H1 (cell line): ENCODE measurements at regions not wholly inside any gene's neighbourhood (a gene's known extent, or its start where the extent isn't known, plus 50 kb on each side); places are given as distances from the start of the nearest gene placed in this dataset.

Experiments used
- CHD2 ChIP-seq: IDR thresholded peaks from 2 replicates; pipeline ENCODE4 v1.6.1; 2012; ENCODE audit warnings: low read length, improper control_type of control experiment
- JUND ChIP-seq: IDR thresholded peaks from 2 replicates; pipeline ENCODE4 v1.6.1; 2011; ENCODE audit warnings: mild to moderate bottlenecking, improper control_type of control experiment, low read length
- SAP30 ChIP-seq: fragments of 300-600 bp; sonication (generic); IDR thresholded peaks from 2 replicates; pipeline ENCODE4 v1.7.1; 2012; ENCODE audit warnings: low read length, moderate library complexity, mild to moderate bottlenecking, inconsistent platforms; ENCODE audit not compliant: insufficient read depth, insufficient replicate concordance
- SUZ12 ChIP-seq: fragments of 200-600 bp; sonication (generic); IDR thresholded peaks from 2 replicates; pipeline ENCODE4 v1.6.1; 2012; ENCODE audit warnings: mild to moderate bottlenecking, inconsistent platforms, low read length, moderate library complexity, mixed read lengths

DNA sequence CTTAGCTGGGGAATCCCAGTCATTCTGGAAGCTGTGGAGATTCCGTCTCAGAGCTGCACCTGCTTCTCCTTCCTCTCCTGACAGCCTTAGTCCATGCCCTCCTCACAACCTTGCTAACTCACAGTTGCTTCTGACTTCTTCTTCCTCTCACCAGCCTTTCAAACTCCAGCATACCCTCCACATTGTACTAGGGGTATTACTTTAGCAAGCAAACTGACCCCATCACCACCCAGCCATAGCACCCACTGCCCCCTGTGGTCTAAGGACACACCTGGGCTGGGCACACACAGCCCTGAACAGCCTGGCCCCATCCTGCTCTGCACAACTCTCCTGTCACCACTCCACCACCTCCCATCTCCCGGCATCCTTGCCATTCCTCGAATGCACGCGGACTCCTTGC lies 208.2 kb downstream of the FBXO15 start (continued):
- TF ChIP-seq JUND (no peak), CHD2 (no peak), SAP30 (no peak), SUZ12 (no peak)
